ENCODE measurements at regions not wholly inside any gene's neighbourhood (a gene's known extent, or its start where the extent isn't known, plus 50 kb on each side); places are given as distances from the start of the nearest gene placed in this dataset.
A peak's percentile ranks its signal among the peaks of the same experiment; 100 is the strongest.

GRCh38 chr6:106880952-106881351 lies 93.6 kb downstream of the CD24 start:
- DNase-seq (ENCODE audit: low read depth), result no peak
- TF ChIP-seq CTCF (conservative IDR thresholded peaks at IDR 0.05; ENCODE audit: low read depth, low read length), result no peak
- H3K4me3 ChIP-seq (ENCODE audit: low read length), result no peak overlapping the region

- H3K4me3 ChIP-seq (ENCODE audit: low read length), result no peak overlapping the region
- no peak for DNase-seq (ENCODE audit: low read depth)
- no peak for TF ChIP-seq CTCF (conservative IDR thresholded peaks at IDR 0.05; ENCODE audit: low read depth, low read length)
Measured at GRCh38 chr6:106875782-106876321, 98.7 kb downstream of the CD24 start.

DNA sequence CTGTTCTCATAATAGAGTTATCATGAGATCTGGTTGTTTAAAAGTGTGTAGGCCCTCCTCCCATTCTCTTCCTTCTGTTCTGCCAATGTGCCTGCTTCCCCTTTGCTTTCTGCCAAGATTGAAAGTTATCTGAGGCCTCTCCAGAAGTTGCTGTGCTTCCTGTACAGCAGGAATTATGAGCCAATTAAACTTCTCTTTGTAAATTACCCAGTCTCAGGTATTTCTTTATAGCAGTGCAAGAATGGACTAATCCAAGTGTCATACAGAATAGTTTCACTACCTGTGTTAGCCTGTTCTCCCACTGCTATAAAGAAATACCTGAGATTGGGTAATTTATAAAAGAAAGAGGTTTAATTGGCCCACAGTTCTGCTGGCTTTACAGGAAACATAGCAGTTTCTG lies 100.0 kb downstream of the CD24 start:
- no peak overlapping the region for H3K4me3 ChIP-seq (ENCODE audit: low read length)
- no peak for DNase-seq (ENCODE audit: low read depth)
- no peak for TF ChIP-seq CTCF (conservative IDR thresholded peaks at IDR 0.05; ENCODE audit: low read depth, low read length)

DNA sequence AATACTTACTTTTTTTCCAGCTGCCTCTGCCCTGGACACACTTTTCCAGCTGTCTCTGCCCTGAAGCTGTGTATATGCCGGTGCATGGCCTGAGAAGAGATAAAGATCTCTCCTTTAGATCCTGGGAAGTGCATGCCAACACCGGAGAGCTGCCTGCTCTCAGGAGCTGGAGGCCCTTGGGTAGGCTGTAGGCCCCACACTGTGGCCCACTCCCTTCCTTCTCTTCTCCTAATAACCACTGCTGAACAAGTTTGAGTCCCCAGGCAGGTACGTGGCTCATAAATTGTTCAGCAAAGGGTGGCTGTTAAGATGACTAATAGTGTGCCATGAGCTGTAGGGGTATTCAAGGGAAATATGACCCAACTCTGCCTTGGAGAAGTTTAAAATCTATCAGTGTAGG lies 102.5 kb downstream of the CD24 start:
- no peak overlapping the region for H3K4me3 ChIP-seq (ENCODE audit: low read length)
- no peak for TF ChIP-seq CTCF (conservative IDR thresholded peaks at IDR 0.05; ENCODE audit: low read depth, low read length)
- DNase-seq (ENCODE audit: low read depth), result no peak

GRCh38 chr6:106870824-106871717 lies 103.5 kb downstream of the CD24 start:
- TF ChIP-seq CTCF (conservative IDR thresholded peaks at IDR 0.05; ENCODE audit: low read depth, low read length), result no peak
- no peak overlapping the region for H3K4me3 ChIP-seq (ENCODE audit: low read length)
- DNase-seq (ENCODE audit: low read depth), result no peak

DNA sequence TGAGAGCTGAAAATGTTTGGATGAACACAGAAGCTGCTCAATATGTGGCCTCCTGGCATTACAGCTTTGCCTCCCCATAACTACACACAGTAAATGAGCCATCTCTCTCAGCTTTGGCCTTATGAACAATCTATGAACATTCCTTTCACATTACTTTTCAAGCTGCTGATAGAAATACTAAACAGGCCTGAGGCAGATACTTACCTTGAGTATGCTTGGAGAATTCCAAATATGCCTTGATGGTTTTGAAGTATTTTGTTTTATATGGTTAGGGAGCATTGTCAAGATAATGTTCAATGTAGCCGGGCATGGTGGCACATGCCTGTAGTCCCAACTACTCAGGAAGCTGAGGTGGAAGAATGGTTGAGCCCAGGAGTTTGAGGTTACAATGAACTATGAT lies 104.5 kb downstream of the CD24 start:
- peak; percentile 56 for DNase-seq (ENCODE audit: low read depth)
- no peak for TF ChIP-seq CTCF (conservative IDR thresholded peaks at IDR 0.05; ENCODE audit: low read depth, low read length)
- no peak overlapping the region for H3K4me3 ChIP-seq (ENCODE audit: low read length)

GRCh38 chr6:106869203-106869602 lies 105.3 kb downstream of the CD24 start:
- no peak for DNase-seq (ENCODE audit: low read depth)
- H3K4me3 ChIP-seq (ENCODE audit: low read length), result no peak overlapping the region
- TF ChIP-seq CTCF (conservative IDR thresholded peaks at IDR 0.05; ENCODE audit: low read depth, low read length), result no peak
